Amniotic epithelial cell (primary cell): ENCODE measurements at regions not wholly inside any gene's neighbourhood (a gene's known extent, or its start where the extent isn't known, plus 50 kb on each side); places are given as distances from the start of the nearest gene placed in this dataset.

Experiments used
- DNase-seq: peaks from one replicate; pipeline ENCODE4 v3.0.0-alpha.2; 2010; ENCODE audit warnings: low read depth

GRCh38 chr14:104425763-104426646 is 153.6 kb upstream of the C14orf180 start:
- DNase-seq, result no peak

- DNase-seq, result no peak
Observed at GRCh38 chr14:104427131-104427851, 152.3 kb upstream of the C14orf180 start.

GRCh38 chr14:104428333-104428851 is 151.2 kb upstream of the C14orf180 start:
- no peak for DNase-seq

GRCh38 chr14:104428860-104429259 is 150.7 kb upstream of the C14orf180 start:
- DNase-seq, result no peak

- no peak for DNase-seq
Observed at GRCh38 chr14:104429291-104429861, 150.2 kb upstream of the C14orf180 start.

- DNase-seq, result no peak
Observed at GRCh38 chr14:104431351-104431928, 148.1 kb upstream of the C14orf180 start.

GRCh38 chr14:104431929-104432541 is 147.5 kb upstream of the C14orf180 start:
- no peak for DNase-seq

- no peak for DNase-seq
Observed at GRCh38 chr14:104432611-104433231, 146.8 kb upstream of the C14orf180 start.

GRCh38 chr14:104433401-104434213 is 146.0 kb upstream of the C14orf180 start:
- DNase-seq, result no peak

GRCh38 chr14:104434214-104435076 is 145.1 kb upstream of the C14orf180 start:
- no peak for DNase-seq

GRCh38 chr14:104435147-104436046 is 144.2 kb upstream of the C14orf180 start:
- DNase-seq, result no peak

- DNase-seq, result no peak
Observed at GRCh38 chr14:104436047-104436591, 143.4 kb upstream of the C14orf180 start.

- DNase-seq, result no peak
Observed at GRCh38 chr14:104436741-104437701, 142.5 kb upstream of the C14orf180 start.

GRCh38 chr14:104437703-104438102 is 141.9 kb upstream of the C14orf180 start:
- DNase-seq, result no peak

- no peak for DNase-seq
Observed at GRCh38 chr14:104438166-104438887, 141.2 kb upstream of the C14orf180 start.

GRCh38 chr14:104439625-104440024 is 139.9 kb upstream of the C14orf180 start:
- DNase-seq, result no peak
